Liver (tissue), 3 donors: ENCODE measurements at regions not wholly inside any gene's neighbourhood (a gene's known extent, or its start where the extent isn't known, plus 50 kb on each side); places are given as distances from the start of the nearest gene placed in this dataset.

Source experiments
- GABPA ChIP-seq, 2 donors: IDR thresholded peaks in 1 of 2; conservative IDR thresholded peaks in 1 of 2; 2 replicates each; pipeline ENCODE4 v1.6.1; 2016; ENCODE audit warnings: antibody characterized with exemption in 2 of 2, mild to moderate bottlenecking in 1 of 2, moderate library complexity in 1 of 2
- JUND ChIP-seq, 2 donors: IDR thresholded peaks; 2 replicates each; pipeline ENCODE4 v1.6.1; 2016; ENCODE audit warnings: antibody characterized with exemption in 2 of 2
- NR2F2 ChIP-seq: IDR thresholded peaks from 2 replicates; pipeline ENCODE4 v1.6.1; 2016; ENCODE audit warnings: antibody characterized with exemption
- RXRA ChIP-seq, 2 donors: IDR thresholded peaks; 2 replicates each; pipeline ENCODE4 v1.6.1; 2017 to 2018; ENCODE audit warnings: antibody characterized with exemption in 2 of 2, mild to moderate bottlenecking in 1 of 2
- SP1 ChIP-seq: IDR thresholded peaks from 2 replicates; pipeline ENCODE4 v1.6.1; 2018; ENCODE audit warnings: antibody characterized with exemption, mild to moderate bottlenecking
- TAF1 ChIP-seq: conservative IDR thresholded peaks from 2 replicates; pipeline ENCODE4 v1.6.1; 2016; ENCODE audit warnings: antibody characterized with exemption, mild to moderate bottlenecking
- YY1 ChIP-seq: IDR thresholded peaks from 2 replicates; pipeline ENCODE4 v1.6.1; 2016; ENCODE audit warnings: antibody characterized with exemption, mild to moderate bottlenecking
- TF ChIP-seq, protein P1 (sequence below): IDR thresholded peaks from 2 replicates; pipeline ENCODE4 v1.6.1; 2016; ENCODE audit warnings: antibody characterized with exemption
- TF ChIP-seq, protein P2 (sequence below): fragments of 150-350 bp; IDR thresholded peaks from 2 replicates; pipeline ENCODE4 v1.5.1; 2017; ENCODE audit warnings: improper control_type of control experiment, low read depth, low read length; ENCODE audit not compliant: missing input control
- TF ChIP-seq, protein P3 (sequence below): IDR thresholded peaks from 2 replicates; pipeline ENCODE4 v1.6.1; 2016; ENCODE audit warnings: antibody characterized with exemption
- TF ChIP-seq, protein P4 (sequence below): IDR thresholded peaks from 2 replicates; pipeline ENCODE4 v1.6.1; 2016; ENCODE audit warnings: antibody characterized with exemption, mild to moderate bottlenecking
- donor health status: healthy.
- donor health status: healthy.

DNA sequence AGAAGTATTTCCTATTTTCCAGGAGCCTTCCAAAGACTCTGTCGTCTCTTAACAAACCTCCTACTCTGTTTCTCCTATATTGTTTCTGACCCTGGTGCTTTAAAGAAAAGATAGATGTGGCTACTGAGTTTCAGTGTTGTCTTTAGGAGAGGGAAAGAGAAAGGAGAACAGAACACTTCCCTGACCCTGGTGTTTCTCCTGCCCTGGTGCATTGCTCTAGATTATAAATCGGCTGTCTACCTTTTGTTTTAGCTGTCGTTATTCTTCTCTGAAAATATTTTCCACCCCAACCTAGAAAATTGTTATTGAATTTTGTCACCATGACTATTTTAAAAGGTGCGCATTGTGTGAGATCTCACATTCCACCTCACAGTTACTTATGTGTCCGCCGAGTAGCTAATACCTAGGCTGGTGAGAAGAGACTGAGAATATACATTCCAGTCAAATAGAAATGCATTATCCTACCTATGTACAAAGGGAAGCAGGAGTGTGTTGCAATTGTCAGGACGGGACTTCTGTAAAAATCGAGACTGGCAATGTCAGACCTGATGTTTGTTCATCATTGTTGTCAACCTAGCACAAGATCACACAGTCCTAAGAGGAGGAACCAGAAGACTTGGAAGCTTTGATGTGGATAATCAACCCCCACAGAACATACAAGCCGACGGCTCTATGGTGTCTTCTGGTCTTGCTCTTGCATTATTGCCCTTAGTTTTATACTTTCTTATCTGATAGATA, 108.7 kb upstream of the SLC38A4 start:
- TF ChIP-seq GABPA (IDR thresholded peaks at IDR 0.05 in 1 of 2, conservative IDR thresholded peaks at IDR 0.05 in 1 of 2), result no peak
- TF ChIP-seq, protein P1, sequence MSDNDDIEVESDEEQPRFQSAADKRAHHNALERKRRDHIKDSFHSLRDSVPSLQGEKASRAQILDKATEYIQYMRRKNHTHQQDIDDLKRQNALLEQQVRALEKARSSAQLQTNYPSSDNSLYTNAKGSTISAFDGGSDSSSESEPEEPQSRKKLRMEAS, result no peak
- TF ChIP-seq, protein P2, sequence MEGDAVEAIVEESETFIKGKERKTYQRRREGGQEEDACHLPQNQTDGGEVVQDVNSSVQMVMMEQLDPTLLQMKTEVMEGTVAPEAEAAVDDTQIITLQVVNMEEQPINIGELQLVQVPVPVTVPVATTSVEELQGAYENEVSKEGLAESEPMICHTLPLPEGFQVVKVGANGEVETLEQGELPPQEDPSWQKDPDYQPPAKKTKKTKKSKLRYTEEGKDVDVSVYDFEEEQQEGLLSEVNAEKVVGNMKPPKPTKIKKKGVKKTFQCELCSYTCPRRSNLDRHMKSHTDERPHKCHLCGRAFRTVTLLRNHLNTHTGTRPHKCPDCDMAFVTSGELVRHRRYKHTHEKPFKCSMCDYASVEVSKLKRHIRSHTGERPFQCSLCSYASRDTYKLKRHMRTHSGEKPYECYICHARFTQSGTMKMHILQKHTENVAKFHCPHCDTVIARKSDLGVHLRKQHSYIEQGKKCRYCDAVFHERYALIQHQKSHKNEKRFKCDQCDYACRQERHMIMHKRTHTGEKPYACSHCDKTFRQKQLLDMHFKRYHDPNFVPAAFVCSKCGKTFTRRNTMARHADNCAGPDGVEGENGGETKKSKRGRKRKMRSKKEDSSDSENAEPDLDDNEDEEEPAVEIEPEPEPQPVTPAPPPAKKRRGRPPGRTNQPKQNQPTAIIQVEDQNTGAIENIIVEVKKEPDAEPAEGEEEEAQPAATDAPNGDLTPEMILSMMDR, result no peak
- no peak for TF ChIP-seq YY1
- no peak for TF ChIP-seq JUND (IDR thresholded peaks at IDR 0.05)
- TF ChIP-seq NR2F2, result no peak
- TF ChIP-seq, protein P3, sequence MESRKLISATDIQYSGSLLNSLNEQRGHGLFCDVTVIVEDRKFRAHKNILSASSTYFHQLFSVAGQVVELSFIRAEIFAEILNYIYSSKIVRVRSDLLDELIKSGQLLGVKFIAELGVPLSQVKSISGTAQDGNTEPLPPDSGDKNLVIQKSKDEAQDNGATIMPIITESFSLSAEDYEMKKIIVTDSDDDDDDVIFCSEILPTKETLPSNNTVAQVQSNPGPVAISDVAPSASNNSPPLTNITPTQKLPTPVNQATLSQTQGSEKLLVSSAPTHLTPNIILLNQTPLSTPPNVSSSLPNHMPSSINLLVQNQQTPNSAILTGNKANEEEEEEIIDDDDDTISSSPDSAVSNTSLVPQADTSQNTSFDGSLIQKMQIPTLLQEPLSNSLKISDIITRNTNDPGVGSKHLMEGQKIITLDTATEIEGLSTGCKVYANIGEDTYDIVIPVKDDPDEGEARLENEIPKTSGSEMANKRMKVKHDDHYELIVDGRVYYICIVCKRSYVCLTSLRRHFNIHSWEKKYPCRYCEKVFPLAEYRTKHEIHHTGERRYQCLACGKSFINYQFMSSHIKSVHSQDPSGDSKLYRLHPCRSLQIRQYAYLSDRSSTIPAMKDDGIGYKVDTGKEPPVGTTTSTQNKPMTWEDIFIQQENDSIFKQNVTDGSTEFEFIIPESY, result no peak
- TF ChIP-seq SP1, result peak; percentile 6
- TF ChIP-seq RXRA (IDR thresholded peaks at IDR 0.05), result peak in 1 of 2 donors; percentile 16
- TF ChIP-seq TAF1, result no peak
- TF ChIP-seq, protein P4, sequence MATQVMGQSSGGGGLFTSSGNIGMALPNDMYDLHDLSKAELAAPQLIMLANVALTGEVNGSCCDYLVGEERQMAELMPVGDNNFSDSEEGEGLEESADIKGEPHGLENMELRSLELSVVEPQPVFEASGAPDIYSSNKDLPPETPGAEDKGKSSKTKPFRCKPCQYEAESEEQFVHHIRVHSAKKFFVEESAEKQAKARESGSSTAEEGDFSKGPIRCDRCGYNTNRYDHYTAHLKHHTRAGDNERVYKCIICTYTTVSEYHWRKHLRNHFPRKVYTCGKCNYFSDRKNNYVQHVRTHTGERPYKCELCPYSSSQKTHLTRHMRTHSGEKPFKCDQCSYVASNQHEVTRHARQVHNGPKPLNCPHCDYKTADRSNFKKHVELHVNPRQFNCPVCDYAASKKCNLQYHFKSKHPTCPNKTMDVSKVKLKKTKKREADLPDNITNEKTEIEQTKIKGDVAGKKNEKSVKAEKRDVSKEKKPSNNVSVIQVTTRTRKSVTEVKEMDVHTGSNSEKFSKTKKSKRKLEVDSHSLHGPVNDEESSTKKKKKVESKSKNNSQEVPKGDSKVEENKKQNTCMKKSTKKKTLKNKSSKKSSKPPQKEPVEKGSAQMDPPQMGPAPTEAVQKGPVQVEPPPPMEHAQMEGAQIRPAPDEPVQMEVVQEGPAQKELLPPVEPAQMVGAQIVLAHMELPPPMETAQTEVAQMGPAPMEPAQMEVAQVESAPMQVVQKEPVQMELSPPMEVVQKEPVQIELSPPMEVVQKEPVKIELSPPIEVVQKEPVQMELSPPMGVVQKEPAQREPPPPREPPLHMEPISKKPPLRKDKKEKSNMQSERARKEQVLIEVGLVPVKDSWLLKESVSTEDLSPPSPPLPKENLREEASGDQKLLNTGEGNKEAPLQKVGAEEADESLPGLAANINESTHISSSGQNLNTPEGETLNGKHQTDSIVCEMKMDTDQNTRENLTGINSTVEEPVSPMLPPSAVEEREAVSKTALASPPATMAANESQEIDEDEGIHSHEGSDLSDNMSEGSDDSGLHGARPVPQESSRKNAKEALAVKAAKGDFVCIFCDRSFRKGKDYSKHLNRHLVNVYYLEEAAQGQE, result no peak
